ENCODE measurements at regions not wholly inside any gene's neighbourhood (a gene's known extent, or its start where the extent isn't known, plus 50 kb on each side); places are given as distances from the start of the nearest gene placed in this dataset.

GRCh38 chr4:27360790-27361267 lies 500.2 kb downstream of the STIM2 start:
- TF ChIP-seq, protein P1, sequence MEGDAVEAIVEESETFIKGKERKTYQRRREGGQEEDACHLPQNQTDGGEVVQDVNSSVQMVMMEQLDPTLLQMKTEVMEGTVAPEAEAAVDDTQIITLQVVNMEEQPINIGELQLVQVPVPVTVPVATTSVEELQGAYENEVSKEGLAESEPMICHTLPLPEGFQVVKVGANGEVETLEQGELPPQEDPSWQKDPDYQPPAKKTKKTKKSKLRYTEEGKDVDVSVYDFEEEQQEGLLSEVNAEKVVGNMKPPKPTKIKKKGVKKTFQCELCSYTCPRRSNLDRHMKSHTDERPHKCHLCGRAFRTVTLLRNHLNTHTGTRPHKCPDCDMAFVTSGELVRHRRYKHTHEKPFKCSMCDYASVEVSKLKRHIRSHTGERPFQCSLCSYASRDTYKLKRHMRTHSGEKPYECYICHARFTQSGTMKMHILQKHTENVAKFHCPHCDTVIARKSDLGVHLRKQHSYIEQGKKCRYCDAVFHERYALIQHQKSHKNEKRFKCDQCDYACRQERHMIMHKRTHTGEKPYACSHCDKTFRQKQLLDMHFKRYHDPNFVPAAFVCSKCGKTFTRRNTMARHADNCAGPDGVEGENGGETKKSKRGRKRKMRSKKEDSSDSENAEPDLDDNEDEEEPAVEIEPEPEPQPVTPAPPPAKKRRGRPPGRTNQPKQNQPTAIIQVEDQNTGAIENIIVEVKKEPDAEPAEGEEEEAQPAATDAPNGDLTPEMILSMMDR (IDR thresholded peaks at IDR 0.05 in 2 of 3, conservative IDR thresholded peaks at IDR 0.05 in 1 of 3; ENCODE audit: control insufficient read depth in 2 of 3, extremely low read depth in 1 of 3, insufficient read depth in 1 of 3, low read depth in 3 of 3, low read length in 3 of 3), result no peak
- TF ChIP-seq SPI1 (IDR thresholded peaks at IDR 0.05; ENCODE audit: borderline replicate concordance, insufficient read depth, low read depth, low read length), result no peak
- TF ChIP-seq IRF3 (IDR thresholded peaks at IDR 0.05), result no peak
- TF ChIP-seq MAX (IDR thresholded peaks at IDR 0.05; ENCODE audit: low read depth, low read length), result no peak
- TF ChIP-seq POLR2AphosphoS5 (IDR thresholded peaks at IDR 0.05; ENCODE audit: low read length), result no peak
- no peak for TF ChIP-seq SIX5 (IDR thresholded peaks at IDR 0.05; ENCODE audit: low read depth, low read length, severe bottlenecking)
- no peak for TF ChIP-seq POLR2A (IDR thresholded peaks at IDR 0.05; ENCODE audit: low read depth, low read length)
- TF ChIP-seq CHD2 (IDR thresholded peaks at IDR 0.05; ENCODE audit: borderline replicate concordance, low read depth, low read length), result no peak
- no peak for TF ChIP-seq BCL3 (IDR thresholded peaks at IDR 0.05; ENCODE audit: borderline replicate concordance, insufficient read depth, low read depth, low read length, poor library complexity, severe bottlenecking)
- no peak for TF ChIP-seq EZH2 (IDR thresholded peaks at IDR 0.05; ENCODE audit: borderline replicate concordance, control insufficient read depth, low read depth, low read length)
- TF ChIP-seq, protein P2, sequence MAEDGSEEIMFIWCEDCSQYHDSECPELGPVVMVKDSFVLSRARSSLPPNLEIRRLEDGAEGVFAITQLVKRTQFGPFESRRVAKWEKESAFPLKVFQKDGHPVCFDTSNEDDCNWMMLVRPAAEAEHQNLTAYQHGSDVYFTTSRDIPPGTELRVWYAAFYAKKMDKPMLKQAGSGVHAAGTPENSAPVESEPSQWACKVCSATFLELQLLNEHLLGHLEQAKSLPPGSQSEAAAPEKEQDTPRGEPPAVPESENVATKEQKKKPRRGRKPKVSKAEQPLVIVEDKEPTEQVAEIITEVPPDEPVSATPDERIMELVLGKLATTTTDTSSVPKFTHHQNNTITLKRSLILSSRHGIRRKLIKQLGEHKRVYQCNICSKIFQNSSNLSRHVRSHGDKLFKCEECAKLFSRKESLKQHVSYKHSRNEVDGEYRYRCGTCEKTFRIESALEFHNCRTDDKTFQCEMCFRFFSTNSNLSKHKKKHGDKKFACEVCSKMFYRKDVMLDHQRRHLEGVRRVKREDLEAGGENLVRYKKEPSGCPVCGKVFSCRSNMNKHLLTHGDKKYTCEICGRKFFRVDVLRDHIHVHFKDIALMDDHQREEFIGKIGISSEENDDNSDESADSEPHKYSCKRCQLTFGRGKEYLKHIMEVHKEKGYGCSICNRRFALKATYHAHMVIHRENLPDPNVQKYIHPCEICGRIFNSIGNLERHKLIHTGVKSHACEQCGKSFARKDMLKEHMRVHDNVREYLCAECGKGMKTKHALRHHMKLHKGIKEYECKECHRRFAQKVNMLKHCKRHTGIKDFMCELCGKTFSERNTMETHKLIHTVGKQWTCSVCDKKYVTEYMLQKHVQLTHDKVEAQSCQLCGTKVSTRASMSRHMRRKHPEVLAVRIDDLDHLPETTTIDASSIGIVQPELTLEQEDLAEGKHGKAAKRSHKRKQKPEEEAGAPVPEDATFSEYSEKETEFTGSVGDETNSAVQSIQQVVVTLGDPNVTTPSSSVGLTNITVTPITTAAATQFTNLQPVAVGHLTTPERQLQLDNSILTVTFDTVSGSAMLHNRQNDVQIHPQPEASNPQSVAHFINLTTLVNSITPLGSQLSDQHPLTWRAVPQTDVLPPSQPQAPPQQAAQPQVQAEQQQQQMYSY (CRISPR knock-in tag; IDR thresholded peaks at IDR 0.05), result no peak

Measured in GM12878 (cell line).